IPS-18c (cell line): ENCODE measurements at regions not wholly inside any gene's neighbourhood (a gene's known extent, or its start where the extent isn't known, plus 50 kb on each side); places are given as distances from the start of the nearest gene placed in this dataset.
"Not testable (repeated sequence)": the region's sequence is repeated elsewhere in the genome, so short reads cannot be mapped to it uniquely, and the experiment has no call there.

Experiments
- H3K4me3 ChIP-seq: 2 replicates; pipeline ENCODE4 v1.7.0; 2013; ENCODE audit warnings: low read depth, mild to moderate bottlenecking, low read length, moderate library complexity; ENCODE audit not compliant: insufficient read depth
- H3K9me3 ChIP-seq: one replicate; pipeline ENCODE4 v1.6.1; 2013; ENCODE audit warnings: mild to moderate bottlenecking, low read length, moderate library complexity; ENCODE audit not compliant: control insufficient read depth, insufficient read depth

GRCh38 chr1:163928651-163929050 lies 606.9 kb downstream of the NUF2 start:
- Histone ChIP-seq H3K9me3 (no peaks in the 10 kb centered on the region), H3K4me3 (no peak overlapping the region)

- H3K4me3 ChIP-seq, result no peak overlapping the region
- peaks cover 2% of the 10 kb centered on the region for H3K9me3 ChIP-seq
These were observed 611.1 kb downstream of the NUF2 start for GRCh38 chr1:163932901-163933300.

- H3K4me3 ChIP-seq, result no peak overlapping the region
- H3K9me3 ChIP-seq, result peaks cover 2% of the 10 kb centered on the region
These were observed 611.7 kb downstream of the NUF2 start for GRCh38 chr1:163933437-163933836.

- H3K9me3 ChIP-seq, result peaks cover 2% of the 10 kb centered on the region
- H3K4me3 ChIP-seq, result no peak overlapping the region
These were observed 614.1 kb downstream of the NUF2 start for GRCh38 chr1:163935738-163936374.

GRCh38 chr1:163959622-163960021 lies 599.4 kb upstream of the PBX1 start:
- H3K4me3 ChIP-seq, result no peak overlapping the region
- H3K9me3 ChIP-seq, result peaks cover 3% of the 10 kb centered on the region

GRCh38 chr1:163970151-163970550 lies 588.8 kb upstream of the PBX1 start:
- no peak overlapping the region for H3K4me3 ChIP-seq
- H3K9me3 ChIP-seq, result no peaks in the 10 kb centered on the region

GRCh38 chr1:163970699-163971098 lies 588.3 kb upstream of the PBX1 start:
- H3K9me3 ChIP-seq, result no peaks in the 10 kb centered on the region
- no peak overlapping the region for H3K4me3 ChIP-seq

- H3K9me3 ChIP-seq, result no peaks in the 10 kb centered on the region
These were observed 585.4 kb upstream of the PBX1 start for GRCh38 chr1:163973586-163973985.

GRCh38 chr1:163974120-163974519 lies 584.9 kb upstream of the PBX1 start:
- H3K4me3 ChIP-seq, result no peak overlapping the region

More at GRCh38 chr1:163973586-163973985, 585.4 kb upstream of the PBX1 start:
- no peak overlapping the region for H3K4me3 ChIP-seq

GRCh38 chr1:163980394-163980793 lies 578.6 kb upstream of the PBX1 start:
- no peaks in the 10 kb centered on the region for H3K9me3 ChIP-seq

More at GRCh38 chr1:163974120-163974519, 584.9 kb upstream of the PBX1 start:
- no peaks in the 10 kb centered on the region for H3K9me3 ChIP-seq

GRCh38 chr1:163981500-163982030 lies 577.4 kb upstream of the PBX1 start:
- H3K9me3 ChIP-seq, result no peaks in the 10 kb centered on the region
- no peak overlapping the region for H3K4me3 ChIP-seq

More at GRCh38 chr1:163980394-163980793, 578.6 kb upstream of the PBX1 start:
- H3K4me3 ChIP-seq, result no peak overlapping the region

GRCh38 chr1:163983097-163983496 lies 575.9 kb upstream of the PBX1 start:
- Histone ChIP-seq H3K4me3 (no peak overlapping the region), H3K9me3 (no peaks in the 10 kb centered on the region)

- H3K4me3 ChIP-seq, result no peak overlapping the region
- no peaks in the 10 kb centered on the region for H3K9me3 ChIP-seq
These were observed 573.3 kb upstream of the PBX1 start for GRCh38 chr1:163985700-163986099.

- H3K9me3 ChIP-seq, result no peaks in the 10 kb centered on the region
- H3K4me3 ChIP-seq, result no peak overlapping the region
These were observed 559.9 kb upstream of the PBX1 start for GRCh38 chr1:163999131-163999530.

GRCh38 chr1:164006186-164006585 lies 552.8 kb upstream of the PBX1 start:
- H3K4me3 ChIP-seq, H3K9me3 ChIP-seq: not testable (repeated sequence)

- H3K4me3 ChIP-seq, result no peak overlapping the region
- no peaks in the 10 kb centered on the region for H3K9me3 ChIP-seq
These were observed 552.4 kb upstream of the PBX1 start for GRCh38 chr1:164006621-164007020.

GRCh38 chr1:164017239-164017638 lies 541.7 kb upstream of the PBX1 start:
- Histone ChIP-seq H3K9me3 (no peaks in the 10 kb centered on the region), H3K4me3 (no peak overlapping the region)

- Histone ChIP-seq H3K4me3 (no peak overlapping the region), H3K9me3 (no peaks in the 10 kb centered on the region)
These were observed 538.6 kb upstream of the PBX1 start for GRCh38 chr1:164020391-164020790.

- no peaks in the 10 kb centered on the region for H3K9me3 ChIP-seq
- no peak overlapping the region for H3K4me3 ChIP-seq
These were observed 537.2 kb upstream of the PBX1 start for GRCh38 chr1:164021813-164022212.
